HG03432 (cell line): ENCODE measurements at regions not wholly inside any gene's neighbourhood (a gene's known extent, or its start where the extent isn't known, plus 50 kb on each side); places are given as distances from the start of the nearest gene placed in this dataset.
"Not testable (repeated sequence)": the region's sequence is repeated elsewhere in the genome, so short reads cannot be mapped to it uniquely, and the experiment has no call there.

Experiments
- ATAC-seq: cut with Tn5 transposase; IDR thresholded peaks from one replicate; pipeline ENCODE4 v1.9.1; 2021; ENCODE audit warnings: mild to moderate bottlenecking, moderate library complexity; ENCODE audit not compliant: unreplicated experiment

DNA sequence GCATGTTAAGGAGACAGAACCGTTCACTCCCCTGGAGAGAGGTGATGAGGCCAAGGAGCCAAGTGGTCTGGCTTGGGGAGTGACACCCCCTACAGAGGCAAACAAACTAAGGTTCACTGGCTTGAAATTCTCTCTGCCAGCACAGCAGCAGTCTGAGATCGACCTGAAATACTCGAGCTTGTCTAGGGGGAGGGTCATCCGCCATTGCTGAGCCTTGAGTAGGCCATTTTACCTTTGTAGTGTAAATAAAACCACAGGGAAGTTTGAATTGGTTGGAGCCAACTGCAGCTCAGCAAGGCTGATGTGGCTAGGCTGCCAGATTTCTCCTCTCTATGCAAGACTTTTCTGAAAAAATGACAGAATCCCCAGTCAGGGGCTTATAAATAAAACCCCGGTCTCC lies 52.9 kb downstream of the CDY2B start:
- ATAC-seq: not testable (repeated sequence)

DNA sequence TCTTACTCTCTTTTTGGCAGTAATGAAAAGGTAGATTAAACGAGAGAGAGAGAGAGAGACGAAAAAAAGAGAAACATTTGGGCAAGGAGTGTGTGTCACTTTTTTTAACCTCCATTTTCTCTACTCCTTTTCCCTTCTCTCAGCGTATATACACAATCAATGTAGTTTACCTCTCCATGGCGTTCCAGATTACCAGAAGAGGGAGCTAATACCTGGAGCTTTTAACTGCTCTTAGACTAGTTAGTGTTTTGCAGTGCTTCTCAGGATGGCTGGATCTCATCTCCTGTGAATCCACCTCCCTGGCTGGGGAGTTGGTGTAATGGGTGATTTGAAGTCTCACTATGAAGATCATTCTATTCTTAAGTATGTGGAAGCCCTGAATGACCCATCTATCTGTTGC lies 60.3 kb downstream of the CDY2B start:
- not testable (repeated sequence) for ATAC-seq

DNA sequence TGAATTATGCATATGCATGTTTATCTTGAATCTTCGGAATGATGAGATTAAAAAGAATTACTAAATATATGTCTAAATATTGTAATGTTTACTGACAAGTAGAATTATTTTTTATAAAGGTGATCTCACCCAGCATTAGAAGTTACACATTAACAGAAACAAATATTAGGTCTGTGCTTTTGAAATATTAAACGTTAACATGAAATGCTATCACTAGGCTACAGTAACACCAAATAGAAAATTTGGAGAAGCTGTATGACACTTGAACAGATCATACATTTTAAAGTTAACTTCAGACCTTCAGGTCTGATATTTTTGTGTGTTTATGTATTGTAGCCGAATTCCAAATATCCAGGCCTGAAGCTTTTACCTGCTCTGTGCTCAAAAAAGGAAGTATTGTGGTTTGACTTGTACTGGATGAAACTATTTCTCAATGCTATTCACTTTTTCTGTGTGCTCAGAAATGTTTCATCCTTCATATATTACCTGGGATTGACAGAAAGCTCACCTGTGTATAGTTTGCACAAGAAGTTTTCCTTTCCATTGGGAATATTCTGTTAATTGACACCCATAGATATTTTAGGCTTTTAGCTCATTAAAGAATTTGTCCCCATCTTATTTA lies 60.9 kb downstream of the CDY2B start:
- not testable (repeated sequence) for ATAC-seq

DNA sequence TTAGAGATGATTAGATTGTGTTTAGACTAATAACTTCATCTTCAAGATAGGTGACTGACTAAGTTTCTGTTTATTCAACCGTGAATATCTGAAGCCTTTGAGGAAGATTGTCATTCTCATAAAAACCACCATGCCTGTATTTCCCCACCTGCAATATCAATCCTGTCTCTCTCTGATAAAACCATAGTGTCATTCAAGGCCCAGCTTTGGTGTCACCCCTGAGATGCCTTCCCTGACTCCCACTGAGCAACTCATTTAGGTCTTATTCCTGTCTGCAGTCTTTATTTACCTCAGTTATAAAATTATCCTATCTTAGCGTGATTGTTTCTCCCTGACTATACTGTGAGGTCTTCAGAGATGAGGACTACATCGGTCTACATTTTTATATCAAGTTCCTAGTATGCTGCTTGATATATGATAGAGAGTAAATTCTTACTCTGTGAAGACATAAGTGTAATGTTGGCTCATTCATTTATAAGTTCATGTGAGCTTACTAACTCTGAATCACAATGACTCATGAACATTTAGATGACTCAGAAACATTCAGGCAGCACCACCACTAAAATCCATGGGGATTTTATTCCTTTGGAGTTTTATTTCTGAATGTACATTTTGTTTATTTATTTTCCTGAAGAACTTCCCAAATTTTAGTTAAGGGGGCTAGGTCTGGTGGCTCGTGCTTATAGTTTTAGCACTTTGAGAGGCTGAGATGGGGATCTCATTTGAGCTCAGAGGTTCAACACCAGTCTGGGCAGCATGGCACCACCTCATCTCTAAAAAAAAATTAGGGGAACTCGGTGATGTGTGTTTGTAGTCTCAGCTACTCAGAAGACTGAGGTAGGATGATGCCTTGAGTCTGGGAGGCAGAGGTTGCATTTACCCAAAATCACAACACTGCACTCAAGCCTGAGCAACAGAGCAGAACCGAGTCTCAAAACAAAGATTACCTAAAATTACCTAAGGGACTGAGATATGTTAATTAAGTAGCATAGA lies 62.6 kb downstream of the CDY2B start:
- not testable (repeated sequence) for ATAC-seq

DNA sequence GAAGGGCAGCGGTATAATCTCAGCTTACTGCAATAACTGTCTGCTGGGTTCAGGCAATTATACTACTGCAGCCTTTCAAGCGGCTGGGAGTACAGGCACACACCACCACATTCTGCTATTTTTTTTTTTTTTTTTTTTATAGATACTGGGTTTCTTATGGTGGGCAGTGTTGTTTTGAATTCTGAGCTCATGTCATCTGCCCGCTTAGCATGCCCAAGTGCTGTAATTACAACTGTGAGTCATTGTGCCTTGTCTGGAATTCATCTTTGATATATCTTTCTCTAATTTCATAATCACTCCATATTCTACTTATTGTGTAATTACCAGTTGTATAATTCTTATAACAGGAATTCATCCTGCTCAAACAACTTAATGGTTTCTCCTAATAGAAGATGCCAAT lies 67.4 kb downstream of the CDY2B start:
- ATAC-seq: not testable (repeated sequence)

DNA sequence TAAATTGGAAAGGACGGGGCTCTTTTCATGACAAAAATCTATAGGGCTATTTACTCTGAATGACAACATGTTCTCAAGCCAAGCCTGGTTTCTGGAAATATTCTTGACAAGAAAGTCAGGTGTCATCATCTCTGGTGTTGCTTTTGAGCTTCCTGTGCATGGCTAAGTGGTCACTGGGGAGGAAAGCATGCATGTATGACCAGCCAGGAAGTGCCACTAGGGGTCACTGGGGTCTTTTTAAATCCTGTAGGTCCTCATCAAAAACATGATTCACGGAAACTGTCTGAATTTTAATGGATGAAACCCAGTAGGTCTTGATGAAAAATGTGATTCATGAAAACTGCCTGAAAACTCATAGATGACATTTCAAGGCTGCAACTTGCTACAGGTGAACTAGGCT lies 80.1 kb downstream of the CDY2B start:
- ATAC-seq: not testable (repeated sequence)

DNA sequence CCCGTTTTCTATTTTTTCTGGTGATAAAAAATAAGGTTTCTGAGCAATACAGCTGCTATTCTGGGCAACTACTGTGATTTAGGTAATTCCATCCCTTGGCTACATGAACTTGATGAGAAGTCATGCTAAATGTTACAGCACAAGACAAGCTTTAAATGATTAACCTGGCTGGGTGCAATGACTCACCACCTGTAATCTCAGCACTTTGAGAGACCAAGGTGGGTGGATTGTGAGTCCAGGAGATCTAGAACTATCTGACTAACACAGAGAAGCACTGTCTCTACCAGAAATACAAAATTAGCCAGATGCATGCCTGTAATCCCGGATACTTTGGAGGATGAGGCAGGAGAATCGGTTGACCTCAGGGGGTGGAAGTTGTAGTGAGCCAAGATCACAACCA lies 92.8 kb downstream of the CDY2B start:
- not testable (repeated sequence) for ATAC-seq

DNA sequence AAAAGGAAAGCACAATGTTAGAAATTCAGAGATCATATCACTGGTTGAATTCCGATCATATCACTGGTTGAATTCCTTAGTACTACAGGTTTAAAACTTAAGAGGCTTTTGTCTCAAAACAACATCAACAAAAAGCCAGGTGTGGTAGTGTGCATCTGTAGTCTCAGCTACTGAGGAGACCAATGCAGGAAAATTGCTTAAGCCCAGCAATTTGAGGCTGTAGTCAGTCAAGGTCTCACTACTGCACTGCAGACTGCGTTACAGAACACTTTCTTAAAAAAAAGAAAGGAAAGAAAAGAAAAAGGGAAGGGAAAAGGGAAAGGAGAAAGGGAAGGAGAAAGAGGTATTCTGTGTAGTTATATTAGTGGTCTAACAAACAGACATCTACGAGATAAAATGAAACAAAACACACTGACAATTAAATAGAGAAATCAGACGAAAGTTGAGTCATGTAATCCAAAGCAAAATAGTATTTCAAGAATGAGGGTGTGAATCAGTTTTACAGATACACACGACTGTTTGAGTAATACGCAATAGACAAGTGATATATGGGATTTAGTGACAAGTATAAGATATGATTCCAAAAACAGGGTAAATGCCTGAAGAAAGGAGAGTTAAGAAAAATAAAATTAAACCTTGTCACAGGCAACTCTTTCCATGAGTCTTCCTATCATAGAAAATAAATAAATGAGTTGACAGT lies 113.9 kb downstream of the CDY2B start:
- not testable (repeated sequence) for ATAC-seq

DNA sequence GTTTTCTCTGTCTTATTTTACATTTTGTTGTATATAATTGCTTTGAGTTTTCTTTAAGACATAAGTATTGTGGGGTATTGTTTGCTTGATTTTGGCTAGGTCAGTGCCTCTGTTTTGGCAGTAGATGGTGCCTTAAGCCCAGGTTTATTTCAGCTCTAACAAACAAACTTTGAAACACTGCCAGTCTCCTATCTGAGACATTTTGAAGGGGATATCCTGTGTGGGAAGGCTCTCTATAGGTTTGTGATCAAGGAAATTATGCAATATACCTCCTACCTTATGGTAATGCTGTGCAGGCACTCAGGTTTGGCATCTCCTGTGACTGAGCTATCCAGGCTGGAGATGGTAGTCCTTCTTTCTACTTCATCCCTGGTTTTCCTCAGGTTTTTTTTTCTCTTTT lies 120.8 kb downstream of the CDY2B start:
- not testable (repeated sequence) for ATAC-seq

DNA sequence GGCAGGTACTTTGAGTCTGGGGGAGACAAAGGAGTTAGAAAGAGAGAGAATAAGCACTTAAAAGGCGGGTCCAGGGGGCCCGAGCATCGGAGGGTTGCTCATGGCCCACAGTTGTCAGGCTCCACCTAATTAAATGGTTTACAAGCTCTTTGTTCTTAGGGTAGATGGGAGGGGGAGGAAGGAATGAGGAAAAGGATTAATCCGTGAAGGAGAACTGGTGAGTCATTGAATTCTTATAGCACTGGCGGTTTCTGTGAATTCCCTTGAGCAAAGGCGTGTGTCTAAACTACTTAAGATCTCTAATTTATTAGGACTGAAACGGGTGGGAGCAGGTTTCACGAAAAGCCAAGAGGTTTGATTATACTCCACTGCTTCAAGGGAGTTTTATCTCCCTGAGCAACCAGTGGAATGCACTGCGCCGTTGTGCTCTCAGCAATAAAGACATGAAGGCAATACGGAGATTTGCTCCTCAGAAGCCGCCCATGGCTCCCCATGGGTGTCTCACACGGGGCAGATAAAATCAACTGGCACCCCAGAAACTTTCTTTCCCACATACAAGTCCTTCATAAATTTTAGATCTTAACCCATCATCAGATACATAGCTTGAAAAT lies 127.0 kb downstream of the CDY2B start:
- not testable (repeated sequence) for ATAC-seq

DNA sequence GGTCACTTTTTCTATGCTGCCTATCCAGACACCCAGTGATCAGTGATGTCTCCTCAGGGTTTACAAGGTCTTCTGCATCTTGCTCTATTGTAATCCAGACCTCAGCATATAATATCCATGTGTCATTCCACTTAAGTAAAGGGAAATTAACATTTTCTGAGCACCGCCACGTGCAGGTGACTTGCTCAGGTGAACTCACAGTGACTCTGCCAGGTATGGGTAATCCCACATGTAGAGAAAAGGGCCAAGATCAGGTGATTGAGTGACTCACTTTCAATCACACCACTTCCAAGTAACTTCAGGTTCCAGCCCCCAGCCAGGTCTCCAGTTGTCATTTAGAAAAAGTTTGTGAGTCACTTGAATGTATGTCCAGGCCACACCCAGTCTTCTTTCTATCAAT lies 140.2 kb downstream of the CDY2B start:
- ATAC-seq: not testable (repeated sequence)

DNA sequence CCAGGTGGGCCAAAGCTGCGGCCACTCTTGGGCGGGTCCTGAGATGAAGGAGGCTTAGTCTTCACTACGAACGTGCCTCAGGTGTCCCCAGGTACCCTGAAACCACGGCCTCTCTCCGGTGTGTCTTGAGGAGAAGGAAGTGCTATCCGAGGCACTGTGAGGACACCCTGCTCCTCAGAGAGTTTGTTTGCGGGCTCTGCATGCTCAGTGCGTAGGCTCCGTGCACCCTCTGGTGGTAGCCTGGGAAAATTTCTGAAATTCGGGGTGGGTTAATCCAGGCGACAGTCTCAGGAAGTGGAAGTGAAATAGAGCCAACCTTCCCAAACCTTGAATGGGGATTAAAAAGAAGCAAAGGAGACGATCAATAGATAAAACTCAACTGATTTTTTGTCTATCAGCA lies 150.5 kb downstream of the CDY2B start:
- not testable (repeated sequence) for ATAC-seq

DNA sequence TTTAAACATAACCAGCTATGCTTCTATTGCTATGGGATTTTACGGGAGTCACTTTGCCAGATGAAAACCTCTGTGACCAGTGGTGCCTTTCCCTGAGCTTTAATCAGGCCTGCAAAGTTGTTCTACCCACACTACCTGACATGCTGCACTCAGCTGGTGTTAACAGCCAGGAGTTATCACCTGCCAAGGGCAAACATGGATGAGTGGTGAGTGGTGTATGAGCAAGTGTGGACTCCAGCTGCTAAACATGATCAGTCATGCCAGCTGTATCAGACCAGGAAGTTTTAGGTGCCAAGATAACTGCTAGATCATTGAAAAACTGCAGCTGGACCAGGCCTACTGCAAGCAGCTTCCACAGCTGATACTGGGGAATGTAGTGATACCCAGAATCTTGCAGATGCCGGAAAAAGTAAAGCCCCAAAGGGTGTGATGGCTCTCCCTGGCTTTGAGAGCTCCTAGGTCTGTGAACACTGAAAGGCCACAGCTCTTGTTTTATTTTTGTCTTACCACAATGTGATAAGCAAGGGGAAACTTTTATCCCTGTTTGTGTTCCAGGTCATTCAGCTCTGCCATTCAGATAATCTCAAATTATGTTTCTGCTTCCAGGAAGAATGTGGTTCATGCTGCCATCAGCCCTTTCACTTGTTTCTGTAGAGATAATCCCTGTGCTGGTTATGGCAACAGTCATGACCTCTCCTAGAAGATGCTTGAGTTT lies 163.5 kb downstream of the CDY2B start:
- not testable (repeated sequence) for ATAC-seq

DNA sequence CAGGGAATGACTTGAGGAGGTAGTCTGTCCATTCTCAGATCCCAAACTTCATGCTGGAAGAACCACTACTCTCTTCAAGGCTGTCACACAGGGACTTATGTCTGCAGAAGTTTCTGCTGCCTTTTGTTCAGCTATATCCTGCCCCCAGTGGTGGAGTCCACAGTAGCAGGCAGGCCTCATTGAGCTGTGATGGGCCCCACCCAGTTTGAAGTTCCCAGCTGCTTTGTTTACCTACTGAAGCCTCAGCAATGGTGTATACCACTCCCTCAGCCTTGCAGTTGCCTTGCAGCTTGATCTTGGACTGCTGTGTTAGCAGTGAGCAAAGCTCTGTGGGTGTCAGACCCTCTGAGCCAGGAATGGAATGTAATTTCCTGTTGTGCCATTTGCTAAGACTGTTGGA lies 212.0 kb downstream of the CDY2B start:
- not testable (repeated sequence) for ATAC-seq

DNA sequence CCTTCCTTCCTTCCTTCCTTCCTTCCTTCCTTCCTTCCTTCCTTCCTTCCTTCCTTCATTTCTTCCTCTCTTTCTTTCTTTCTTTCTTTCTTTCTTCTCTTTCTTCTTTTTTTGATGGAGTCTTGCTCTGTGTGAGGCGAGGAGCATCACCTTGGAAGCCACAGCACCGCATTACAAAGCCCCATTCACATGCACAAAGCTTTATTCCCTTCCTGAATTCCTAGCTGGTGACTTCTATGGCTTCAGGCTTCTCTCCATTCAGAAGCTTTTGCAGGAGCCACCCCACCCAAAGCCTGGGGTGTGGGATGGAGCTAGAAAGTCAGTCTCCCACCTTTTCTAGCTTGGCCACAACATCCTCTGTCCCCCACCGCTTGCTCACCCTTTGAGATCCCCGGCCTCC lies 237.0 kb downstream of the CDY2B start:
- not testable (repeated sequence) for ATAC-seq

DNA sequence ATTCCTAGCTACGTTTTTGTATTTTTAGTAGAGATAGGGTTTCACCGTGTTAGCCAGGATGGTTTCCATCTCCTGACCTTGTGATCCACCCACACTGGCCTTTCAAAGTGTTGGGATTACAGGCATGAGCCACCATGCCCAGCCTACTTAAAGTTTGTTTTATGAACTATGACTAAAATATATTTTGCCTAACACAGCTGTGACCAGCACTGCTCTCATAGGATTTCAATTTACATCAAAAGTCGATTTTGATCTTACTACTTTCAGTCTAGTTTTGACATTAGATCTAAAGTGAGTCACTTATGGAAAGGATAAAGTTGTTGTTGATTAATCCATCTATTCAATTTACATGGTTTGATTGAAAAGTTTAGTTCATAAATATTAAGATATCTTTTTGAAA lies 245.5 kb downstream of the CDY2B start:
- not testable (repeated sequence) for ATAC-seq

DNA sequence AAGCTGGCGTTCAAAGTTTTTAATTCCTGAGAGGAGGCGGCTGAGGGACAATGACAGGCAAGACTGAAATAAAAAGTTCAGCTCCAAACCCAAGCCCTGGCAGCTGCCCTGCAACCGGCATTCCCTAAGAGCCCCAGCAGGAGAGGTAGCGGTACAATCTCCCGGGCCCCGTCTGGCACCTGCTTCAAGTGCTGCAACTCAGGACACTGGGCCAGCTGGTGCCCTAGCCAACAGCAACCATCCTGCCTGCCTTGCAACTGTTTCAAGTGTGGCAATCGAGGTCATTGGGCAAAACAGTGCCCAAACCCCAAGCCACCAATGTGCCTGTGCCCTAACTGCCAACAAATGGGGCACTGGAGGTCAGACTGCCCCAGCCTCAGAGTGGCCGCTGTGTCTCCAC lies 268.8 kb downstream of the CDY2B start:
- ATAC-seq: not testable (repeated sequence)

DNA sequence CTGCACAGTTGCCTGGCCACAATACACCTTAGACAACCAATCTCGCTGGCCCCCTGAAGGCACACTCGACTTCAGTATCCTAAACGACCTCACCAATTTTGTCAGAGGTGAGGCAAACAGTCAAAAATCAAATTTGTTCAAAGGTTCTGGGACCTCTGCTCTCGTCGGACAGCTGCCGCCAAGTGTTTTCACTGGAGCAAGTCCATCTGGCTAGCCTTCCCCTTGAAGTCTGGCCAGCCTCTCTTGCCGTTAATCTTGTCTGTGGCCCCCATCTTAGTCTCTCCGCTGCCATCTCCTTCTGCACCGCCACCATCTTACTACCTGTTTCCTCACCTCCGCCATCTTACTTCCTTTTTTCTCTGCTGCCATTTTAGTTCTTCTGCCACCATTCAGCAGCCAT lies 269.4 kb downstream of the CDY2B start:
- not testable (repeated sequence) for ATAC-seq

DNA sequence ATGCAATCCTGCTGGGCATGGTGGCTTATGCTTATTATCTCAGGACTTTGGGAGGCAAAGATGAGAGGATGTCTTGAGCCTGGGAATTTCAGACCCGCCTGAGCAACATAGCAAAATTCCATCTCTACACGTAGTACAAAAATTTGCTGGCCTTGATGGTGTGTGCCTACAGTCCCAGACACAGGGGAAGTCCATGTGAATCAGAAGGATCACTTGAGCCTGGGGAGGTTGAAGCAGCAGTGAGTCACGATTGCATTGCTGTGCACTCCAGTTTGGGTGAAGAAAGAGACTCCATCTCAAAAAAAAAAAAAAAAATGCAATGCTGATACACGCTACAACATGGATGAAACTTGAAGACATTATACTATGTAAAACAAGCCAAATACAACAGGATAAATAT lies 272.9 kb downstream of the CDY2B start:
- not testable (repeated sequence) for ATAC-seq

DNA sequence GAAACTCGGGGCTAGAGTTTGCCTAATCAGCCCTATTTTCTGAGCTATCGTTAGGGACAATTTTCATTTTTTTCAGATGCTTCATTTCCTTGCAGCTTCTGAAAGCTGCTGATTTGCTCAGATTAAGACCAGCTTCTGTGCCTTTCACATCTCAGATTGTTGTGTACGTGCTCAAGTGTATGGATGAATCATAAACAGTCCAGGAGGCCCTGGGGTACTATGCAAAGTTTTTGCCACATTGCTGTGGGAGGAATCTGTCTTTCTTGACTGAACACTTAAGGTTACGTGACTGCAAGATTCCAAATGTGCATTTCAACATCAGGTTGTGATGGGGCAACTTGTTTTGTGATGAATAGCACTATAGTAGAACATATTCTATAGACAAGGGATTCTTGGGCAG lies 280.8 kb downstream of the CDY2B start:
- not testable (repeated sequence) for ATAC-seq
